NCI-H2171 (cell line): ENCODE measurements at regions not wholly inside any gene's neighbourhood (a gene's known extent, or its start where the extent isn't known, plus 50 kb on each side); places are given as distances from the start of the nearest gene placed in this dataset.
"Not testable (repeated sequence)": the region's sequence is repeated elsewhere in the genome, so short reads cannot be mapped to it uniquely, and the experiment has no call there.

Source experiments
- DNase-seq: peaks from one replicate; lab custom pipeline; 2025; lab: John Stamatoyannopoulos, UW

DNA sequence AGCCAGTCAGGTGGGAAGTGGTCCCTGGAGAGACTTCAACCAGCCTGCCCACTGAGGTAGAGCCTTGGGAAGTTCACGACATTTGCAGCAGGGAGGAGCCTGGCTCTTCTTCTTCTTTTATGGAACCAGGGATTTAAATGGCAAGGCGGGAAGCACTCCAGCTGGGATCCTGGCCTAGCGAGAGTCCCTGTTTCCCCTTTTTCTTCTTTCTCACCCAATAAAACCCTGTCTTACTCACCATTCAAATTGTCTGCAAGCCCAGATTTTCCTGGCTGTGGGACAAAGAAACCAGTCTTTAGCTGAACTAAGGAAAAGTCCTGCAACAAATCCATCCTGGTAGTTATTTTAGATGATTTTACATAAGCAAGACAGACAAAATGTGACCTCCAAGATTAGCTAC is 503.7 kb downstream of the CDH10 start:
- DNase-seq: no peak

DNA sequence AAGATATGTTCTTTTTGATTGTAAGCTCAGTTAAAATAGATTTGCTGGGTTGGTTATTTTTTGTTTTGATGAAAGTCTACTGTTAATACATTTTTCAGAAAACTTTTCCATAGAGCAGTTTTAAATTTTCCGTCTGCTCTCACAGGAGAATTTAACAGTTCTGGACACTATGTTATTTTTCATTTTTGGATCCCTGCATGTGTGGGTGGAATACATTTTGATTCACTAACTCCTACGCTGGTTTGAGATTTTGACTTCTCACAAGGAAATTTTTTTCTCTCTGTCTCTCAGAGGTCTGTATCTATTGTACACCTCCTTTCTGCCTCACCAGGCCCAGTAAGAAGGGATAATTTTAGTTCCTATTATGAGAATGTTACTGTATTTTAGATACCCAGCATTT is 502.4 kb downstream of the CDH10 start:
- DNase-seq: no peak

DNA sequence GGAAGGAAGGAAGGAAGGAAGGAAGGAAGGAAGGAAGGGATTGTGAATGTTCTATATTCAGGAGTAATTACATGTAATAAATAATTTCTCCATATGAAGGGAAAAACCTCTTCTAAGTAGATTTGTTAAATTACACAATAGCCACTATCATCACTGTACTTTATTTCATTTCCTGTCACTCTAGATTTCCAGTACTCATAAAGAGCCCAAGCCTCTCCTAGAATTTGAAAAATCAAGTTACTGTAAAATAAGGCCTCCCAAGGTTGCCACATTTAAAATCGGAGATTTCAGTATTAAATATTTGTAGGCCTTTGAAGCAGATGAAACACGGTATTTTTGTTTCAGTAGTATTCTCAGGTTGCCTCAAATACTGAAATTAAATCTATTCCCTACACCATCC is 499.0 kb downstream of the CDH10 start:
- DNase-seq: no peak

DNA sequence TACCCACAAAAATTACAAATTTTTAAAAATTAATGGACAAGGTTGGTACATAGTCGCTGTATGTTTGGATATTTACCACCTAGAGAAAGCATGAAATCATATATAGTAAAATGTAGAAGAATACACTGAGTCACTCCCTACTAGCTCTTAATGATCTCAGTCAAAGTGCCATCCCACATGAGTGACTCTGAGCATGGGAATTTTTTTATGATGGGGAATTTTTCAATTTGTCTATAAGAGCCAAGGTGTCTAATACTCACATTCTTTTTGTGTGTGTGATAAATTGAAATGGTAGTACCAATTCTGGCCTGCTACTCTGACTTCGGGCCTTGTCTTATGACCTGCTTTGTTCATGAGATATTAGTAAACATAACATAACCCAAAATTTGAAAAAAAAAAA is 483.2 kb downstream of the CDH10 start:
- no peak for DNase-seq

DNA sequence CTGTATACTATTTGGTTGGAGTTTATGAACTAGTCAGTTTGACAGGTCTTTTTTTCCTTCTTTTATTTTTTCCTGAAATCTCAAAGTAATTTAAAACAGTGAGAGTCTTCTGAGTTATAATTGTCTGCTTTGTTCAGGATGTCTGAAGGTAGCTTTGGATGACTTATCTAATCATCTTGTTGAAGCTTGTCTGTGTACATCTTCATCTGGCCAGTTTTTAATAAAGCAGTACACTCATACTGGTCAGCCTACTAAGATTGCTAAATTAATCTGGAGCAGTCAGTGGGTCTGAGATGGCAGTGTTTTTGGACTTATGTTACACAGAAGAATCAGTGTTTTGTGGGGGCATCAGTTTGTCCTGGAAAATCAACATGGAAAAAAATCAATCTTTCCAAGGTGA is 482.4 kb downstream of the CDH10 start:
- no peak for DNase-seq

DNA sequence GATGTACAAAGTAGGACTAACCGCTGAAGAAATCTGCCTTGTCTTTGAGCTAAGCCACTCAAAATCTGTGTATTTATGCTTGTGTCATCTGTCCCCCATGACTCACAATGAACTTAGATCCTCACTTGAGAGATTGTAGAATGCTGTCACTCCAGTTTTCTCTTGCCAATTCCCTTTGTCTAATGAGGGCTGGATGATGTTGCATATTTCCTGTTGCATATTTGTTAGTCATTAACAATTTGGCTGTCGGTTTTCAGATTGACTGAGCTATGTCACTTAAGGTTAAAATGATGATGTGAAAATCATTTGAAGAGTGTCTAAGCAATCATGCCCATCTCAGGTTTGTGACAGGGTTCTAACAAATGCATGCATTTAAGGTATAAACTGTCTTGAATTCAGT is 481.7 kb downstream of the CDH10 start:
- no peak for DNase-seq

DNA sequence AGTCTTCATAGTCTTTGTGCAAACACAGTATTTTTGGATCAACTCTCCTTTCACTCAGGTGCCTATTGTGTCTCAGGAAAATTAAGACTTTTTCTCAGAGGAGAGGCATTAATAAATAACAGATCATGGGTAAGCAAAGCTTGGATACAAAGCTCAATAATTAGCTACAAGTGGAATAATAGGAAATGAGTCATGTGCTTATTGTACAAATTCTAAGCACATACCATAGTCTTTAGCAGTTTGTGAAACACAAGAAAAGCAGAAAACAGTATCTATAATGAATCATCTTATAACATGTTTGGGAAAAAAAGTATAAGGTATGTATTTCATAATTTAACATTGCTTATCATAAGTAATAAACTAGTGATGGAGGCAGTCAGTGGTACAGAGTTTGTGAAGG is 477.0 kb downstream of the CDH10 start:
- DNase-seq: no peak

DNA sequence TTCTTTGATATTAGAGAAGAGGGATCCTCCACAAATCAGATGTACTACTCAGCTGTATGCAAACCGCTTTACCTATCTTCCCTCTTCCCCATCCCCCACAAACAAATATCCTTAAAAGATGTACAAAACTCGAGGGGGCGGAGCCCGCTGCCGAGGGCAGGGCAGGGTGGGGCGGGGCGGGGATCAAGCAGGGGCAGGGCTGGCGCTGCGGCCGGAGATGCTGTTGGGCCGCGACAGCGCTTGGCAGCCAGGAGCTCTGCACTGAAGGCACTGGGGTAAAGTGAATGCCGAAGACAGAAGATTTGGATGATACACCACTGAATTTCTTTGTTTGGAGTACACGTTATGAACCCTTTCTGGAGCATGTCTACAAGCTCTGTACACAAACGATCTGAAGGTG is 474.8 kb downstream of the CDH10 start:
- no peak for DNase-seq

DNA sequence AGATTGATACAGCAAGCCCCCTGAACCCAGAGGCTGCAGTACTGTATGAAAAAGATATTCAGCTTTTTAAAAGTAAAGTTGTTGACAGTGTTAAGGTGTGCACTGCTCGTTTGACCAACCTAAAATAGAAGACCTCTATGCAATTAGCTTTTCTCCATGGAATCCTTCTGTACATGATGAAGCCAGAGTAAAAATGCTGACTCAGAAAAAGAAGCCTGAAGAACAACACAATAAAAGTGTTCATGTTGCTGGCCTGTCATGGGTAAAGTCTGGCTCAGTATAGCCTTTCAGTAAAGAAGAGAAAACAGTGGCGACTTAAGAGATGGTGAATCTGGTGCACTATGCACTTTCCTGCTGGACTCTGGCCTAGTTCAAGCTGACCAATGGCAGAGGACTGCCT is 473.8 kb downstream of the CDH10 start:
- DNase-seq: not testable (repeated sequence)

DNA sequence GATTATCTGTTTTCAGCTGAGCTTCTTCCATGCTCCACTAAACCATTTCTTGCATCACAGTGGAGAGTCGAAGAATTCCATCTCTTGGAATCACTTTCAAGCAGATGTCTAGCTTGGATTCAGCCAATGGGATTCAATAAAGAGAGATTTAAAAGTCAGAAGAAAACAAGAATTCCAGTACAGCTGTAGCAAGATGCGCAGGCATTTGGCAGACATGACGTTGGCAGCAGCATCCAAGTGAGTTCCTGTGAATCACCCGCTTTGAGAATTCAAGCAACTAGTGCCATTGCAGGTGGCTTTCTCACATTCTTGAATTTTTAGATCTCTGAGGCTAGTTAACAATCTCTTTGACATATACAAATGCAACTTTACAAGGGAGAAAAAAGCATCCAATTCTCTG is 467.0 kb downstream of the CDH10 start:
- DNase-seq: no peak

DNA sequence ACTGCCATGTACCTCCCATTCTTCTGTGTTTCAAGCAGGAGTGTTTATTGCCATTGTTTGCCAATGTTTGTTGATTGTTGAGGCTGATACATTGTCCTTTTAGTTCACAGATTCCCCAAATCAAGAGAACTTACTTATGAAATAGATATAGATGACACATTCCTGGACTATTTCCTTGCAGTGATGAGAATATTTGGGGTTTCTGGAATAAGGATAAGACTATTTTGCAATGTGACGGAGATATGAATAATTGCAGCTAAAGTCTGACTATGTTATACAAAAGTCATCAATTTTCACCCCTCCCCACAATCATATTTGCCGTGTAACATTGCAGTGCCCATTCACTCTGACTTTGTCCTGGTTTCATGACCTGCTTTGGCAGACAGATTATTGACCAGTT is 460.8 kb downstream of the CDH10 start:
- DNase-seq: no peak

DNA sequence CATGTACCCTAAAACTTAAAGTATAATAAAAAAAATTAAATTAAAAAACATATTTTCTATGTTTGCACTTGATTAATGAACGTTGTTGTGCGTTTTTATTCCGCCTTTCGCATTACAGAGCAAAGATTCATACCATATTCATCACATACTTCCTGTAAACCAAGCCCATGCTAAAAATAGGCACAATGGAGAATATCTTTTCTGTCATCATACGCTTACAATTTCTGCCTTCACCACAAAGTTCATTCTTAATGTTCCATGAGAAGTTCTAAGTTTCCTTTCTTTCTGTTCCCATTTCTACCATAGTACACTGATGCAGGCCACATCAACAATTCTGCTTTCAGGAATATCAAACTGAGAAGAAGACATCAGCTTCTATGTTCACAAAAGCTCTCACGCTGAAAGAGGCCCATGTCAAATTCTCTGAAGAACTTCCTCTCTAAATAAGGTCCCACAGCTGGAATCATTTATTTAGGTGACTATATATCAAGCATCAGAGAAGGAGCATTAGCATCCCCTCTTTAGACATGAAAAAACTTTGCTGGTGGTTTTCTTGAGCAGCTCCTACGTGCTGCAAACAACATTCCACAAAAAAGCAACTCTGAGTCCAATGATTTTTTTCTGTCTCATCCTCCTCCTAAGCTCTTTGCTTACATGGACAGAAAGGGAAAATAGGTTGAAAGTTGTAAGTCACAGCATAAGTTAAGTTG is 456.4 kb downstream of the CDH10 start:
- no peak for DNase-seq

DNA sequence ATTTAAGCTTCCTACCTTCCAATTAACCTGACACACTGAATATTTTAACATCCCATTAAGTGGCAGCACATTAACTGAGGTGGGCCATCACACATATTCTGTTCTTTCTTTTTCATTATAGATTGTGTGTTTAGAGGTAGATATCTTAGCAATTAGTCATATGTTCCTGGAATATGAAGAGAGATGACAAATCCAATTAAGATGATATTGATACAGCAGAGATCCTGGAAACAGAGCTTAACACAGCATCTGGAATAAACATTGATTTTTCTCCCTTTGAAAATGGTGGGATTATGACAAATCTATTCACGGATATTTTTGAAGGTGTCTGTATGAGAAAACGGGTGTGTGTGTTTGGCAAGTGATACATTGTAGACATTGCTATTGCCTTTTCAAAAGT is 448.0 kb downstream of the CDH10 start:
- DNase-seq: no peak

DNA sequence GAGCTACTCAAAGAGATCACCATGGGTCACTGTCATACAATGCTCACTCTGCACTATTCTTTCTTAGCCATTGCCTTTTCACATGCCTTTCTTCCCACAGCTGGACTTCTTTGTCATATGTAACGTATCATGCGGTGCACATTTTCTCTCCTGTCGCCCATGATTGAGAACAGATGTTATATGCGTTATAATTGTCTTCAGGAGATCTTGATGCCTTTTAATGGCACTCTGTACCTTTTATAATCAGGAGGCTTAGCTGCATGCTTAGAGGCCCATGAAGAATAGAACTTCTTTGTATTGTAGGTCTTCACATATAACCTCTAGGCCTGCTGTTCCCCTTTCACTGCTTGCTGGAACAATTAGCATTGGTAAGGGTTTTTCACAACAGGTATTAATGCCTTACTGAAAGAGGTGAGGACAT is 436.1 kb downstream of the CDH10 start:
- no peak for DNase-seq

DNA sequence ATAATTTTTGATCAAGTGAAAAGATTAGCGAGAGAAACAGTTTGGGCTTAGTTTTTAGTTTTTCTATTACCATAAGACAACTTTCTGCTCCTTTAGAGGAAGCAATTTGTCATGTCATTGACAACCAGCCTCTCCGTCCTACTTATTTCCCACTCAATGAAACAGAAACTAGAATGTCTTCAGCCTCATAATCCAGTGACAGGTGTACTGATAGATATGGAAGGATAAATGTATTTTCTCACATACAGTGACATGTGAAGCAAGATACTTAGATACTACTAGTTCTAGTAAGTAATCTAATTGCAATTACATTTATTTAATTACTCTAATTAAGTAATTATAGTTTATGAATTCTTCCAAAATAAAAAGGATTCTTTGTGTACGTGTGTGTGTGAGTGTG is 429.7 kb downstream of the CDH10 start:
- DNase-seq: no peak

DNA sequence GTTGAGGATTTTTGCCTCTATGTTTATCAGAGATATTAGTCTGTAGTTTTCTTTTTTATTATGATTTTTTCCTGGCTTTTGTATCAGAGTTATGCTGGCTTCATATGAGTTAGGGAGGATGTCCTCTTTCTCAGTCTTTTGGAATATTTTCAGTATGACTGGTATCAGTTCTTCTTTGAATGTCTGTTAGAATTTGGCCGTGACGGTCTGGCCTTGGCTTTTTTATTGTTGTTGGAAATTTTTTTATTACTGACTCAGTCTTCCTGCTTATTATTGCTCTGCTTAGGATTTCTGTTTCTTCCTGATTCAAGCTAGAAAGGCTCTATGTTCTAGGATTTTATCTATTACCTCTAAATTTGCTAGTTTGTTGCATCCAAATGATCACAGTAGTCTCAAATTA is 421.9 kb downstream of the CDH10 start:
- no peak for DNase-seq

DNA sequence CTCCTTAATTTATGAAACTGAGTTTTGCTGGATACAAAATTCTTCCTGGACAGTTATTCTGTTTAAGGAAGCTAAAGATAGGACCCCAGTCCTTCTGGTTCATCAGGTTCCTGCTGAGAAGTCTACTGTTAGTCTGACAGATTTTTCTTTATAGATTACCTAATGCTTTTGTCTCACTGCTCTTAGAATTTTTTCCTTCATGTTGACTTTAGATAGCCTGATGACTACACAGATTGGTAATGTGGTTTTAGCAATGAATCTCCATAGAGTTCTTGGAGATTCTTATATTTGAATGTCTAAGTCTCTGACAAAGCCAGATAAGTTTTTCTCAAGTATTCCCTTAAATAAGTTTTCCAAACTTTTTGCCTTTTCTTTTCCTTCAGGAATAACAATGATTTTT is 419.7 kb downstream of the CDH10 start:
- no peak for DNase-seq

DNA sequence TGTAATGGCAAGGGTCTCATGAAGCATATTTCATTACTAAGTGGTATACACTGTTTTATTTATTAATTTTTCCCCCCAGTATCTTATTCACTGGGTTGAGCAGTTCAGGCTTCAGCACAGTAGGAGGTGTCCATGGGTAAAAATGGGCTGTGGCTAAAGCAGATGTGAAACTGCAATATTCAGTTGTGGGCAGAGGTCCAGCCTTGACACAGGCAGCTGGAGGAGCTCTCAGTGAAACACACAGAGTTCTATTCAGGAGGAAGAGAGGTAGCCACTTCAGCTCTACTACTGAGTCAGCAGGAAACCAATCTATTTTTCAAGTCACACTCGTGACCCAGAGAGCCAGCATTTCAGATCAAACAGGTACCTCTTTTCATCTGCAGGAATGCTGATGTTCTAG is 418.3 kb downstream of the CDH10 start:
- no peak for DNase-seq

DNA sequence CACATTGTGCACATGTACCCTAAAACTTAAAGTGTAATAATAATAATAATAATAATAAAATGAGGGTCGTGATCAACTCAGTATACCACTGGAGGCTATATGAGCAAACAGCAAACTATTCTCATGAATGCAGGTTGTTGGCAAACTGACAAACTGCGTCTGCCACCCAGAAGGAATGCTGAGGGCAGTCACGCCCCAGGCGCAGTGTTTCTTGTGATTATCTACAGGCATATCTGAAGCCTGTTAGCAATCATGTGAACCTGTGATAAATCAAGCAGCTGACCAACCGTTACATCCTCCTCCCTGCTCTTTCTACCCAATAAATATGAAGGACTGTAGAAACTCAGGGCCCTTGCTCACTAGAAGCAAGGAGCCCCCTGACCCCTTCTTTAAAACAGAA is 416.9 kb downstream of the CDH10 start:
- not testable (repeated sequence) for DNase-seq

DNA sequence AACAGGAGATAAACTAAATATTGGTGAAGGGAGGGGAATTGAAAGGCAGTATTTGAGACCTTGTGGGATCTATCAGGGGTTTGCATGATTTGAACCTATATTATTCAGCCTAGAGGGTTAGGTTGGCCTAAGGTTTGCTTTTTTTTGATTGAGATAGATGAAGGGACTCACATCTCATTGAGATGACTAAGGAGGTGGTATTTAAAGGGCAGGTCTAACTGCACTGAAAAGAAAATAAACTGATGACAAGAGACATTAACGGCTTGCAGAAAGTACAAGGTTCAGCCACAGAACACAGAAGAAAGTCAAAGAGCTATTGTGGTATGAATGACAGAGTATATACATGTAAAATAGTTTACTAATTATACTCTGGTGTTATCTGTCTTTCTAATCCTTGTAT is 412.7 kb downstream of the CDH10 start:
- no peak for DNase-seq

DNA sequence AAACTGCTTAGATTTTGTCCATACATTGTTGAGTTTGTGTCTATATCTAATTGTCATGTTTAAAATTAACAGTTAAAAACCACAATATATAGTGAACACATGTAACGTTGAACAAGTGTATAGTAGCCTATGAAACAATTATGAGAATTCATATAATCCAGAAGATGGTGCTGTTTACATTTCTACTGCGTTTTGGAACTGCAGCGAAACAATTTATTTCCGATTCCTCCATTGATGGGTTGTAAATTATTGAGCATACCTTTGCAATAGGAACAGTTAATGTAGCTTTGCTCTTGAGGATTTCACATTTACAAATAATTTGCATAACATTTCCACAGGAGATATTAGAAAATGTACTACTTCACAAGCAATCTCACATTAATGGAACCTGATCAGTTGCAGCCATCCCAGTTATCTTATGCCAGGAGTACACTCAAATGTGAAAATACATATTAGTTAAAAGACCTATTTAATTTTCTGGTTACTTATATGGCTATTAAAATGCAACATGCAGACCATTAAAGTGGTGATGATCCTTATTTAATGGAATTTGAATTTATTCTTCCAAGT is 411.8 kb downstream of the CDH10 start:
- no peak for DNase-seq

DNA sequence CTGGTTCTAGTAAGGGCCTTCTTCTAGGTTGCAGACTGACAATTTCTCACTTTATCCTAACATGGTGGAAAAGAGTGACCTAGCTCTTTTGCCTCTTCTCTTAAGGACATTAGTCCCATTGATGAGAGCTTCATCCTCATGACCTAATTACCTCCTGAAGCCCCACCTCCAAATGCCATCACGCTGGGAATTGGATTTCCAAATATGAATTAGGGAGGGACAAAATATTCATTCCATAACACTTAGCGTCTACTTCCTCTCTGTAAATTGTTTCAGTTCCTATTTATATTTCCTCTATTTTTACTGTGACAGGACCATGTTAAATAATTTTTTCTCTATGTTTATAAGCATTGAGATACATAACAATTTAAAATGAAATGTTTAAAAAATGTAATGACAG is 408.8 kb downstream of the CDH10 start:
- no peak for DNase-seq

DNA sequence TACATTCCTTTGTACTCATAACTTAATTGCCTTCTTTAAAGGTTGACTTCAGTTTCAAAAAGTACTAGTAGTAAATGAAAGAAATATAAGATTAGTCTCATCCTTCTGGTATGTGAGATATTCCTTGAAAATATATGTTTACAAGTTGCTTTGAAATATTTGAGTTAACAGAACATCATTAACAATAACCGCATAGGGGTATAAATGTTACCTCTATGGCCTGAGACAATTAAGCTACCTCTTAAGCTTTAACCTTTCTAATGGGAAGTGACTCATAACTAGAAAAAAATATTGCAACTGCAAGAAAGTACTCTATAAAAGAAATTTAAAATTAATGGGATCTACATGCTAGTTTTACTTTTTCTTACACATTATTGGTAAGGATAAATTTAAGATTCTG is 399.0 kb downstream of the CDH10 start:
- DNase-seq: no peak

DNA sequence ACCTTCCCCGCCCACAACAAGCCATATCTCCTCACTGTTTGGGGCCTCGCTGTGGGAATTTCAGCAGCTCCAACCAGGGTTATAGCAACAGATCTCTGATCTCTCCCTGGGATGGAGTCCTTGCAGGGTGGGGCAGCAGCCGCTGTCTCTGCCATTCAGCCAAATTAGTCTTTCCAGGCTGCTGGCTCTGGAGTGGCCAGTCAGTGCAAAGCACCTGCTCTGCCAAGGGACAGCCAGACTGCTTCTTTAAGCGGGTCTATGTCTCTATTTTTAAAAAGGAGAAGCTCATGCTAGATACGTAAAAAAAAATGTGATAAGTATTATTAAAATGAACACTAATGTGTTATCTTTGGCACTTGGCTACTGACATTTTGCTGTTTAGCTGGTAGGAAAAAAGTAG is 380.2 kb downstream of the CDH10 start:
- DNase-seq: no peak
